ENCODE measurements at regions not wholly inside any gene's neighbourhood (a gene's known extent, or its start where the extent isn't known, plus 50 kb on each side); places are given as distances from the start of the nearest gene placed in this dataset.
"Not testable (repeated sequence)": the region's sequence is repeated elsewhere in the genome, so short reads cannot be mapped to it uniquely, and the experiment has no call there.

DNA sequence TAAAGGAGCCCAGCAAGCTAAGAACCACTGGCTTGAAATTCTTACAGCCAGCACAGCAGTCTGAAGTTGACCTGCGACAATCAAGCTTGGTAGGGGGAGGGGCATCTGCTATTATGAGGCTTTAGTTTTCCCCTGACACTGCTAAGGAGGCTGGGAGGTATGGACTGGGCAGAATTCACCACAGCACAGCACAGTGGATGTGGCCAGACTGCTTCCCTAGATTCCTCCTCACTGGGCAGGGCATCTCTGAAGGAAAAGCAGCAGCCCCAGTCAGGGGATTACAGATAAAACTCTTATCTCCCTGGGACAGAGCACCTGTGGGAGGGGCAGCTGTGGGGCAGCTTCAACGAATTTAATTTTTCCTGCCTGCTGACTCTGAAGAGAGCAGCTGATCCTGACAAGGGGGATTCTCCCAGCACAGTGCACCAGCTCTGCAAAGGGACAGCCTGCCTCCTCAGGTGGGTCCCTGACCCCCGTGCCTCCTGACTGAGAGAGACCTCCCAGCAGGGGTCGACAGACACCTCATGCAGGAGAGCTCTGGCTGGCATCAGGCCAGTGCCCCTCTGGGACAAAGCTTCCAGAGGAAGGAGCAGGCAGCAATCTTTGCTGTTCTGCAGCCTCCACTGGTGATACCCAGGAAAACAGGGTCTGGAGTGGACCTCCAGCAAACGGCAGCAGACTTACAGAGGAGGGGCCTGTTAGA lies 71.6 kb upstream of the CARMIL1 start:
- TF ChIP-seq, protein P1, sequence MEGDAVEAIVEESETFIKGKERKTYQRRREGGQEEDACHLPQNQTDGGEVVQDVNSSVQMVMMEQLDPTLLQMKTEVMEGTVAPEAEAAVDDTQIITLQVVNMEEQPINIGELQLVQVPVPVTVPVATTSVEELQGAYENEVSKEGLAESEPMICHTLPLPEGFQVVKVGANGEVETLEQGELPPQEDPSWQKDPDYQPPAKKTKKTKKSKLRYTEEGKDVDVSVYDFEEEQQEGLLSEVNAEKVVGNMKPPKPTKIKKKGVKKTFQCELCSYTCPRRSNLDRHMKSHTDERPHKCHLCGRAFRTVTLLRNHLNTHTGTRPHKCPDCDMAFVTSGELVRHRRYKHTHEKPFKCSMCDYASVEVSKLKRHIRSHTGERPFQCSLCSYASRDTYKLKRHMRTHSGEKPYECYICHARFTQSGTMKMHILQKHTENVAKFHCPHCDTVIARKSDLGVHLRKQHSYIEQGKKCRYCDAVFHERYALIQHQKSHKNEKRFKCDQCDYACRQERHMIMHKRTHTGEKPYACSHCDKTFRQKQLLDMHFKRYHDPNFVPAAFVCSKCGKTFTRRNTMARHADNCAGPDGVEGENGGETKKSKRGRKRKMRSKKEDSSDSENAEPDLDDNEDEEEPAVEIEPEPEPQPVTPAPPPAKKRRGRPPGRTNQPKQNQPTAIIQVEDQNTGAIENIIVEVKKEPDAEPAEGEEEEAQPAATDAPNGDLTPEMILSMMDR (conservative IDR thresholded peaks at IDR 0.05; ENCODE audit: low read length): not testable (repeated sequence)
- not testable (repeated sequence) for TF ChIP-seq EZH2phosphoT487 (IDR thresholded peaks at IDR 0.05; ENCODE audit: borderline replicate concordance)

Measured in Loucy (cell line).